Peyer's patch (tissue), 4 donors: ENCODE measurements at regions not wholly inside any gene's neighbourhood (a gene's known extent, or its start where the extent isn't known, plus 50 kb on each side); places are given as distances from the start of the nearest gene placed in this dataset.

ENCODE experiments used
- CTCF ChIP-seq, 6 experiments: fragments of 450-650 bp in 4 of 6; fragments of 200-600 bp in 2 of 6; sonication (generic) in 1 of 6; IDR thresholded peaks; one replicate each; pipeline ENCODE4 v1.5.1; 2017 to 2019; ENCODE audit warnings: antibody characterized with exemption in 6 of 6, mild to moderate bottlenecking in 3 of 6, moderate library complexity in 1 of 6
- POLR2A ChIP-seq, 2 donors: fragments of 450-650 bp; IDR thresholded peaks; one replicate each; pipeline ENCODE4 v1.5.1; 2017; ENCODE audit warnings: antibody characterized with exemption in 2 of 2, mild to moderate bottlenecking in 2 of 2, moderate library complexity in 2 of 2

GRCh38 chr12:87667378-87667777 lies 361.8 kb downstream of the C12orf50 start:
- TF ChIP-seq CTCF (IDR thresholded peaks at IDR 0.05) (peak in 4 of 6 experiments; percentile 12 to 58 (median 47)), POLR2A (IDR thresholded peaks at IDR 0.05) (no peak)
